ENCODE measurements at regions not wholly inside any gene's neighbourhood (a gene's known extent, or its start where the extent isn't known, plus 50 kb on each side); places are given as distances from the start of the nearest gene placed in this dataset.

GRCh38 chrX:78517124-78517523, 142.0 kb downstream of the RTL3 start:
- H3K27ac Mint-ChIP-seq = no peak overlapping the region; the same call in 1 of the 2 replicates
- ChIA-PET POLR2A (no interaction called here), CTCF (no interaction called here)
- DNase-seq (ENCODE audit: low spot score) = no peak
- peaks cover 8% of the 10 kb centered on the region for H3K9me3 Mint-ChIP-seq
- H3K4me3 Mint-ChIP-seq = no peak overlapping the region
- peaks cover 48% of the 10 kb centered on the region for H3K4me1 Mint-ChIP-seq
- no peaks in the 10 kb centered on the region for H3K27me3 Mint-ChIP-seq (ENCODE audit: low read depth)
- no peak for ATAC-seq
- TF ChIP-seq EMX1 (CRISPR knock-in tag; IDR thresholded peaks at IDR 0.05) = no peak
- no peak for TF ChIP-seq JAZF1 (CRISPR knock-in tag; IDR thresholded peaks at IDR 0.05)
- TF ChIP-seq PREB (CRISPR knock-in tag; IDR thresholded peaks at IDR 0.05; ENCODE audit: borderline replicate concordance) = no peak
- no peak for TF ChIP-seq ZNF671 (CRISPR knock-in tag; IDR thresholded peaks at IDR 0.05)
- no peak for TF ChIP-seq FOXK1 (CRISPR knock-in tag; IDR thresholded peaks at IDR 0.05)
- no peak for TF ChIP-seq FOXP1 (CRISPR knock-in tag; IDR thresholded peaks at IDR 0.05; ENCODE audit: borderline replicate concordance)
- TF ChIP-seq SP1 (CRISPR knock-in tag; conservative IDR thresholded peaks at IDR 0.05) = no peak
- no peak for TF ChIP-seq USF2 (CRISPR knock-in tag; IDR thresholded peaks at IDR 0.05)
- no peak for TF ChIP-seq CBFB (CRISPR knock-in tag; IDR thresholded peaks at IDR 0.05; ENCODE audit: low read depth)
- no peak for TF ChIP-seq AFF4 (CRISPR knock-in tag; IDR thresholded peaks at IDR 0.05; ENCODE audit: borderline replicate concordance)
- TF ChIP-seq ATF6 (CRISPR knock-in tag; IDR thresholded peaks at IDR 0.05) = no peak
- TF ChIP-seq NFYB (CRISPR knock-in tag; conservative IDR thresholded peaks at IDR 0.05; ENCODE audit: low read depth) = no peak
- no peak for TF ChIP-seq ZNF281 (CRISPR knock-in tag; IDR thresholded peaks at IDR 0.05)
- TF ChIP-seq ATF2 (CRISPR knock-in tag; IDR thresholded peaks at IDR 0.05; ENCODE audit: borderline replicate concordance, low read depth) = no peak
- TF ChIP-seq ZBTB21 (CRISPR knock-in tag; IDR thresholded peaks at IDR 0.05; ENCODE audit: borderline replicate concordance) = no peak
- TF ChIP-seq ATF3 (CRISPR knock-in tag; conservative IDR thresholded peaks at IDR 0.05) = no peak
- TF ChIP-seq MXD4 (CRISPR knock-in tag; IDR thresholded peaks at IDR 0.05; ENCODE audit: borderline replicate concordance) = no peak
- no peak for TF ChIP-seq IRF1 (CRISPR knock-in tag; IDR thresholded peaks at IDR 0.05)
- peaks cover 9% of the 10 kb centered on the region for H3K36me3 Mint-ChIP-seq
